Liver (tissue), 3 donors: ENCODE measurements at regions not wholly inside any gene's neighbourhood (a gene's known extent, or its start where the extent isn't known, plus 50 kb on each side); places are given as distances from the start of the nearest gene placed in this dataset.

Experiments used
- CTCF ChIP-seq: fragments of 150-350 bp; IDR thresholded peaks from 2 replicates; pipeline ENCODE4 v1.5.1; 2017; ENCODE audit warnings: improper control_type of control experiment, low read depth, low read length; ENCODE audit not compliant: missing input control
- EGR1 ChIP-seq, 2 donors: IDR thresholded peaks; 2 replicates each; pipeline ENCODE4 v1.6.1; 2016 to 2018; ENCODE audit warnings: antibody characterized with exemption in 2 of 2, low read depth in 2 of 2
- FOXA1 ChIP-seq: IDR thresholded peaks from 2 replicates; pipeline ENCODE4 v1.6.1; 2016; ENCODE audit warnings: antibody characterized with exemption
- JUND ChIP-seq, 2 donors: IDR thresholded peaks; 2 replicates each; pipeline ENCODE4 v1.6.1; 2016; ENCODE audit warnings: antibody characterized with exemption in 2 of 2
- REST ChIP-seq: IDR thresholded peaks from 2 replicates; pipeline ENCODE4 v1.6.1; 2016; ENCODE audit warnings: antibody characterized with exemption, mild to moderate bottlenecking
- SP1 ChIP-seq: IDR thresholded peaks from 2 replicates; pipeline ENCODE4 v1.6.1; 2018; ENCODE audit warnings: antibody characterized with exemption, mild to moderate bottlenecking
- TAF1 ChIP-seq: conservative IDR thresholded peaks from 2 replicates; pipeline ENCODE4 v1.6.1; 2016; ENCODE audit warnings: antibody characterized with exemption, mild to moderate bottlenecking
- YY1 ChIP-seq: IDR thresholded peaks from 2 replicates; pipeline ENCODE4 v1.6.1; 2016; ENCODE audit warnings: antibody characterized with exemption, mild to moderate bottlenecking
- donor health status: healthy.
- donor health status: healthy.

GRCh38 chr3:71863563-71864190 lies 78.7 kb upstream of the PROK2 start:
- TF ChIP-seq CTCF = no peak
- TF ChIP-seq YY1 = no peak
- TF ChIP-seq SP1 = no peak
- TF ChIP-seq TAF1 = no peak
- TF ChIP-seq FOXA1 = no peak
- no peak for TF ChIP-seq JUND (IDR thresholded peaks at IDR 0.05)
- no peak for TF ChIP-seq REST
- TF ChIP-seq EGR1 (IDR thresholded peaks at IDR 0.05; ENCODE audit: low read depth in 2 of 2) = no peak
